ENCODE measurements at regions not wholly inside any gene's neighbourhood (a gene's known extent, or its start where the extent isn't known, plus 50 kb on each side); places are given as distances from the start of the nearest gene placed in this dataset.
A peak's percentile ranks its signal among the peaks of the same experiment; 100 is the strongest.

- H3K4me1 ChIP-seq (ENCODE audit: control insufficient read depth, insufficient read depth, low read length): peaks cover 3% of the 10 kb centered on the region
- TF ChIP-seq ZNF658 (tag by site-specific recombination; IDR thresholded peaks at IDR 0.05) (no peak), PRDM1 (tag by site-specific recombination; IDR thresholded peaks at IDR 0.05) (peak; percentile 49; the same call in 1 of the 2 replicates)
- no peaks in the 10 kb centered on the region for H3K9me3 ChIP-seq (ENCODE audit: control insufficient read depth, insufficient read depth, low read depth, low read length)
- no peaks in the 10 kb centered on the region for H3K36me3 ChIP-seq (ENCODE audit: control insufficient read depth in 2 of 2, insufficient read depth in 1 of 2, low read length in 2 of 2)
- no peak overlapping the region for H3K27ac ChIP-seq (ENCODE audit: extremely low read depth, low read depth, low read length)
- no peak overlapping the region for H3K4me3 ChIP-seq (ENCODE audit: low read depth, low read length)
- ChIA-PET POLR2A (no interaction called here), CTCF (no interaction called here)
Measured at GRCh38 chr3:194075802-194076460, 60.0 kb upstream of the HES1 start.

- no peak overlapping the region for H3K27ac ChIP-seq (ENCODE audit: extremely low read depth, low read depth, low read length)
- peaks cover 3% of the 10 kb centered on the region for H3K4me1 ChIP-seq (ENCODE audit: control insufficient read depth, insufficient read depth, low read length)
- H3K9me3 ChIP-seq (ENCODE audit: control insufficient read depth, insufficient read depth, low read depth, low read length): no peaks in the 10 kb centered on the region
- ChIA-PET POLR2A (no interaction called here), CTCF (no interaction called here)
- H3K4me3 ChIP-seq (ENCODE audit: low read depth, low read length): no peak overlapping the region
- H3K36me3 ChIP-seq (ENCODE audit: control insufficient read depth in 2 of 2, insufficient read depth in 1 of 2, low read length in 2 of 2): no peaks in the 10 kb centered on the region
- TF ChIP-seq ZBTB7A (tag by site-specific recombination; IDR thresholded peaks at IDR 0.05; ENCODE audit: low read depth): no peak
- TF ChIP-seq, protein P1, sequence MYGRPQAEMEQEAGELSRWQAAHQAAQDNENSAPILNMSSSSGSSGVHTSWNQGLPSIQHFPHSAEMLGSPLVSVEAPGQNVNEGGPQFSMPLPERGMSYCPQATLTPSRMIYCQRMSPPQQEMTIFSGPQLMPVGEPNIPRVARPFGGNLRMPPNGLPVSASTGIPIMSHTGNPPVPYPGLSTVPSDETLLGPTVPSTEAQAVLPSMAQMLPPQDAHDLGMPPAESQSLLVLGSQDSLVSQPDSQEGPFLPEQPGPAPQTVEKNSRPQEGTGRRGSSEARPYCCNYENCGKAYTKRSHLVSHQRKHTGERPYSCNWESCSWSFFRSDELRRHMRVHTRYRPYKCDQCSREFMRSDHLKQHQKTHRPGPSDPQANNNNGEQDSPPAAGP (tag by site-specific recombination; IDR thresholded peaks at IDR 0.05): no peak
- no peak for TF ChIP-seq ATF2 (tag by site-specific recombination; IDR thresholded peaks at IDR 0.05; ENCODE audit: low read depth)
- no peak for TF ChIP-seq PBX3 (CRISPR knock-in tag; IDR thresholded peaks at IDR 0.05)
- TF ChIP-seq ZNF768 (tag by site-specific recombination; IDR thresholded peaks at IDR 0.05): no peak
- TF ChIP-seq, protein P2, sequence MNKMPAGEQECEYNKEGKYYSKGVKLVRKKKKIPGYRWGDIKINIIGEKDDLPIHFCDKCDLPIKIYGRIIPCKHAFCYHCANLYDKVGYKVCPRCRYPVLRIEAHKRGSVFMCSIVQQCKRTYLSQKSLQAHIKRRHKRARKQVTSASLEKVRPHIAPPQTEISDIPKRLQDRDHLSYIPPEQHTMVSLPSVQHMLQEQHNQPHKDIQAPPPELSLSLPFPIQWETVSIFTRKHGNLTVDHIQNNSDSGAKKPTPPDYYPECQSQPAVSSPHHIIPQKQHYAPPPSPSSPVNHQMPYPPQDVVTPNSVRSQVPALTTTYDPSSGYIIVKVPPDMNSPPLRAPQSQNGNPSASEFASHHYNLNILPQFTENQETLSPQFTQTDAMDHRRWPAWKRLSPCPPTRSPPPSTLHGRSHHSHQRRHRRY (tag by site-specific recombination; IDR thresholded peaks at IDR 0.05): no peak
- TF ChIP-seq ZNF843 (tag by site-specific recombination; IDR thresholded peaks at IDR 0.05): no peak
- no peak for TF ChIP-seq ZNF610 (tag by site-specific recombination; IDR thresholded peaks at IDR 0.05; ENCODE audit: borderline replicate concordance)
- no peak for TF ChIP-seq ZNF549 (tag by site-specific recombination; IDR thresholded peaks at IDR 0.05)
- TF ChIP-seq ZNF350 (tag by site-specific recombination; IDR thresholded peaks at IDR 0.05): no peak
- no peak for TF ChIP-seq PRDM6 (tag by site-specific recombination; IDR thresholded peaks at IDR 0.05)
- no peak for TF ChIP-seq ZNF157 (tag by site-specific recombination; IDR thresholded peaks at IDR 0.05)
- TF ChIP-seq ZNF391 (tag by site-specific recombination; IDR thresholded peaks at IDR 0.05; ENCODE audit: borderline replicate concordance, low read depth): no peak
Measured at GRCh38 chr3:194076475-194076874, 59.5 kb upstream of the HES1 start.

Data from HEK293 (cell line).